Uterus (tissue), 2 donors: ENCODE measurements at regions not wholly inside any gene's neighbourhood (a gene's known extent, or its start where the extent isn't known, plus 50 kb on each side); places are given as distances from the start of the nearest gene placed in this dataset.

ENCODE experiments used
- POLR2A ChIP-seq, 2 donors: fragments of 450-650 bp; IDR thresholded peaks; one replicate each; pipeline ENCODE4 v1.6.1; 2016; ENCODE audit warnings: antibody characterized with exemption in 2 of 2, mild to moderate bottlenecking in 1 of 2, moderate library complexity in 1 of 2
- TF ChIP-seq, protein P1 (sequence below), 4 experiments: fragments of 200-600 bp in 2 of 4; fragments of 450-650 bp in 2 of 4; sonication (generic) in 2 of 4; IDR thresholded peaks; one replicate each; pipeline ENCODE4 v1.5.1; 2016 to 2019; ENCODE audit warnings: antibody characterized with exemption in 4 of 4, mild to moderate bottlenecking in 2 of 4, moderate library complexity in 1 of 4

DNA sequence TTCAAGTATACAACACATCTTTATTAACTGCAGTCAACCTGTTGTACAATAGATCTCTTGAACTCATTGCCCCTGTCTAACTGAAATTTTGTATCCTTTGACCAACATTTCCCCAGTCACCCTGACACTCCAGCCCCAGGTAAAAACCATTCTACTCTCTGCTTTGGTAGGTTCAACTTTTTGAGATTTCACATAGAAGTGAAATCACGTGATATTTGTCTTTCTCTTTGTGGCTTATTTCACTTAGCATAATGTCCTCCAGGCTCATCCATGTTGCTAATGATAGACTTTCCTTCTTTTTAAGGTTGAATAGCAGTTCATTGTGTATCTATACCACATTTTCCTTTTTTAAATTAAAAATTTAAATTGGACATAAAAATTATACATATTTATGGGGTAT is 126.5 kb upstream of the MAN2A1 start:
- no peak for TF ChIP-seq POLR2A (IDR thresholded peaks at IDR 0.05)
- TF ChIP-seq, protein P1, sequence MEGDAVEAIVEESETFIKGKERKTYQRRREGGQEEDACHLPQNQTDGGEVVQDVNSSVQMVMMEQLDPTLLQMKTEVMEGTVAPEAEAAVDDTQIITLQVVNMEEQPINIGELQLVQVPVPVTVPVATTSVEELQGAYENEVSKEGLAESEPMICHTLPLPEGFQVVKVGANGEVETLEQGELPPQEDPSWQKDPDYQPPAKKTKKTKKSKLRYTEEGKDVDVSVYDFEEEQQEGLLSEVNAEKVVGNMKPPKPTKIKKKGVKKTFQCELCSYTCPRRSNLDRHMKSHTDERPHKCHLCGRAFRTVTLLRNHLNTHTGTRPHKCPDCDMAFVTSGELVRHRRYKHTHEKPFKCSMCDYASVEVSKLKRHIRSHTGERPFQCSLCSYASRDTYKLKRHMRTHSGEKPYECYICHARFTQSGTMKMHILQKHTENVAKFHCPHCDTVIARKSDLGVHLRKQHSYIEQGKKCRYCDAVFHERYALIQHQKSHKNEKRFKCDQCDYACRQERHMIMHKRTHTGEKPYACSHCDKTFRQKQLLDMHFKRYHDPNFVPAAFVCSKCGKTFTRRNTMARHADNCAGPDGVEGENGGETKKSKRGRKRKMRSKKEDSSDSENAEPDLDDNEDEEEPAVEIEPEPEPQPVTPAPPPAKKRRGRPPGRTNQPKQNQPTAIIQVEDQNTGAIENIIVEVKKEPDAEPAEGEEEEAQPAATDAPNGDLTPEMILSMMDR (IDR thresholded peaks at IDR 0.05): no peak
